PFSK-1 (cell line): ENCODE measurements at regions not wholly inside any gene's neighbourhood (a gene's known extent, or its start where the extent isn't known, plus 50 kb on each side); places are given as distances from the start of the nearest gene placed in this dataset.

Experiments used
- POLR2AphosphoS5 ChIP-seq: IDR thresholded peaks from 2 replicates; pipeline ENCODE4 v1.6.1; 2012; ENCODE audit warnings: low read depth, mild to moderate bottlenecking, control low read depth, low read length, moderate library complexity
- REST ChIP-seq, 2 experiments: IDR thresholded peaks; 2 replicates each; pipeline versions ENCODE4 v1.6.1 to v1.8.0; 2011 to 2012; ENCODE audit warnings: low read depth in 2 of 2, low read length in 2 of 2, control low read depth in 1 of 2, inconsistent platforms in 1 of 2, mild to moderate bottlenecking in 1 of 2, moderate library complexity in 1 of 2; ENCODE audit not compliant: insufficient read depth in 1 of 2
- TAF1 ChIP-seq: IDR thresholded peaks from 2 replicates; pipeline ENCODE4 v1.6.1; 2012; ENCODE audit warnings: low read length, control low read depth, borderline replicate concordance; ENCODE audit not compliant: insufficient read depth

DNA sequence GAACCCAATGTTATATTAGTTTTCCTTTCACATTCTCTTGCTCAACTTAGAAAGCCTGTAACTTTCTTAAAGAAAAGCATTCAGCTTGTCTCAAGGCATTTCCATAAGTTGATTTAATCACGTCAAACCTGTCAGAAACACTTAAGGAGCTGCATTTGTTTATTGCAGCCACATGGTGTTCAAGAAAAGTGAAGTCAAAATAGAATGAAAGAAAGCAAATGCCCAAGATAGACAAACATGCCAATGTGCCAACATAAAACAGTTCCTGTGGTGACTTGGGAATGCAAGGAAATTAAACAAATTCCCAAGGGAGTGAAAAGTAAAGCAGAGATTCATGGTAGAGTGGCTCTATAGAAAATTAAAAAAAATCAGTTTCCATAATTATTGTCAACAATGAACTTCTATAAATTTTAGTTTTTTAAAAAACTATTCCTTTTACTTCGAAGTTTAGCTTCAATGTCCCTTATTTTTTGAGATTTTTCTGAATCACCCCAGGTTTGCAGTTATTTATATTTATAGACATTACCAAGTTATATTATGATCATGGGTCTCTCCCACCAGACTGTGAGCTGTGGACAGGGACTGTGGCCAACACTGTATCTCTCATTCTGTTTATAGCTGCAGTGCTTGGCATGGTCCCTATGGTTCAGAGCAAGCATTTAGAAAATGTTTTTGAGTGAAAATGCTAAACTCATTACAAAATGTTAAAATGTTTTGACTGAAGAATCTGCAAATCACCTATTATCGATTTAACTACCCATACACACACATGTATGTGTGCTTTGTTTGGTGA, 887.4 kb downstream of the REEP3 start:
- TF ChIP-seq POLR2AphosphoS5 (no peak), TAF1 (no peak), REST (IDR thresholded peaks at IDR 0.05; ENCODE audit: insufficient read depth in 1 of 2, low read depth in 2 of 2, low read length in 2 of 2) (no peak)
